HG03432 (cell line): ENCODE measurements at regions not wholly inside any gene's neighbourhood (a gene's known extent, or its start where the extent isn't known, plus 50 kb on each side); places are given as distances from the start of the nearest gene placed in this dataset.

ENCODE experiments used
- ATAC-seq: cut with Tn5 transposase; IDR thresholded peaks from one replicate; pipeline ENCODE4 v1.9.1; 2021; ENCODE audit warnings: mild to moderate bottlenecking, moderate library complexity; ENCODE audit not compliant: unreplicated experiment

DNA sequence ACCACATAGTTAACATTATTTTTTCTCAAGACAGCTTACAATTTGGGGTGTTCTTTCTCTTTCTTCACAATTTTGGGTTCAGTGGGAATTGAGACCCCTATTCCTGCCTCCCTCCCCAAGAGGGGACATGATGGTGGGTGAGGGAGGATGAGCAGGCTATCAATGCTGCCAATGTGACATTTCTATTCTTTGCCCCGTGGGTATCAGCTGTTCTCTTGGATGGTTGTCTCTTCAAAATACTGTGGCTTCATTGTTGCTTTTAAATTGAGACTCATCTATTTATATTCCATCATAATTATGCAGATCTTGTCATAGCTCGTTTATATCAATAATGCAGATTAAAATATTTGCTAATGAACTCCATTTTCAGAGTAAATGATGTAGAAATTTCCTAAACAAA is 56.5 kb upstream of the ANO4 start:
- no peak for ATAC-seq

DNA sequence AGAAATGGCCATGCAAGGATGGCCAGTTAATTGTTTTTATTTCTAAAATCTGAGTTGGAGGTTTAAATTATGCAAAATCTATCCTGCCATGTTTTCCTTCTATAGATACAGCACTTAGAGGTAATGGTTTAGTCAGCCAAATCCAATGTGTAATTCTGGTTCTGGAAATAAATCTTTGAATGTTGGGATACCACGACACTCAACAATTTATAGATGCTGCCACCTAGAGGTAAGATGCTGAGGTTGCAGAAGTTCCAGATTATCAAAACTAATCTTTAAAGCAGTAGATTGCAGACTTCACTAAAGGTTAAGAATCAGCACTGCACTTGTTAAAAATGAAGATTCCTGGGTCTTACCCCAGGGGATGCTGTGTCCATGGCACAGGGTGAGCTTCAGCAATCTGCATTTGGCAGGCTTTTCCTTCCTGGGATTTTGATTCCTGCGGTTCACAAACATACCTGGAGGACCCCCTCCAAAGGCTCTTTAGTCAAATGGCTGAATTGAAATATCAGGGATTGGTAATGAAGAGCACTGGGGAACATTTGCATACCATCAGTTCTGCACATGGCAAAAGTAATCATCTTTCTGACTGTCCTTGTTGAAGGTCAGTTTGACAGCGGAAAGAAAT is 53.4 kb upstream of the ANO4 start:
- ATAC-seq, result no peak

DNA sequence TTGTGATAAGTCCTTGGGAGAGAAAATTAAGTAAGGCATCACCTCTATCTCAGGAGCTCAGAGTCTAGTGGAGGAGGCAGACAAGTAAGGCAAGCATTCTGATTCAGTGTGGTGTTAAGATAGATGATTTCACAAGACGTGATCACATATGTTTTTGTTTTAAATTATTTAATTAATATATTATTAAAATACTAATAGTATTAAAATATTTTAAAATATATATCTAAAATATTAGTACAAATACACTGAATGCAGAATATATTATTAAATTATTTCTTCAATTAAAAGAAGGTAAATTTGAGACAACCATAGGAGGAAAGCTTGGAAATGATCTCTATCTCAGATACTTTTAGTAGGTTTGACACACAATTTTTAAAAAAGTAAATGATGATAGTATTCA is 51.5 kb upstream of the ANO4 start:
- no peak for ATAC-seq
